ENCODE measurements at regions not wholly inside any gene's neighbourhood (a gene's known extent, or its start where the extent isn't known, plus 50 kb on each side); places are given as distances from the start of the nearest gene placed in this dataset.

DNA sequence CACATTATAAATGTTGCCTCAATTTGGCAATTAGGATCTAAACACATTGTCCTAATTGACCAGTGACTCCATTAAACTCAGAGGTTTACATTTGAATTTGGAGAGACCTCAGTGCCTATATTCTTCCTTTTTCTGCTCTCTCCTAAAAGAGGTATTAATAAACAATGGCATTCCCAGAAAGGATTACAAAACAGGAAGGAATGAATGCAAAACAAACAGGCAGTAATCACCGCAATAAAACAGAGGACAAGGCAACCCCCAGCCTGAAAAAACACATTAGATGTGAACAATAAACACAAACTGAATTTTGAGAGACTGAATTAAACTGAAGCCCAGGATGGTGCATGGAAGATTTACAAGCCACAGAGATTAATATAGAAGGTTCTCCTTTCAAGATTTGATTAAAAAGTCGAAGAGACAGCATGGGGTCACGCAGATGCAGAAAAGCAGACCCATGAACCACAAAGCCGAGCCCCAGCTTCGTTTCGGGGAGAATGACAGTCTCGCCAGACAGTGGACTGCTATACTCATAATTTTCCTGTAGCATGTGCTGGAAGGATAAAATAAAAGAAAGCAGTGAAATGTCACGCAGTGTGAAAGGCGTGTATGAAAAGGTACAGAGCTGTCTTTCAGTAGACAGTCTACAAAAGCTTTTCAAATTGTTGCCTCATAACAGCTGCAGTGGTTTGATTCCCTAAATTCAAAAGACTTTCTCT is 503.0 kb downstream of the LIG4 start:
- H3K4me3 ChIP-seq: no peak overlapping the region
- no peaks in the 10 kb centered on the region for H3K4me1 ChIP-seq
- no peaks in the 10 kb centered on the region for H3K9me3 ChIP-seq
- H3K36me3 ChIP-seq: no peaks in the 10 kb centered on the region
- no peaks in the 10 kb centered on the region for H3K27me3 ChIP-seq
- DNase-seq: no peak
- intact Hi-C loops (cut with DNase I; ENCODE audit: low total_unique reads): no loop called here
- TF ChIP-seq, protein P1, sequence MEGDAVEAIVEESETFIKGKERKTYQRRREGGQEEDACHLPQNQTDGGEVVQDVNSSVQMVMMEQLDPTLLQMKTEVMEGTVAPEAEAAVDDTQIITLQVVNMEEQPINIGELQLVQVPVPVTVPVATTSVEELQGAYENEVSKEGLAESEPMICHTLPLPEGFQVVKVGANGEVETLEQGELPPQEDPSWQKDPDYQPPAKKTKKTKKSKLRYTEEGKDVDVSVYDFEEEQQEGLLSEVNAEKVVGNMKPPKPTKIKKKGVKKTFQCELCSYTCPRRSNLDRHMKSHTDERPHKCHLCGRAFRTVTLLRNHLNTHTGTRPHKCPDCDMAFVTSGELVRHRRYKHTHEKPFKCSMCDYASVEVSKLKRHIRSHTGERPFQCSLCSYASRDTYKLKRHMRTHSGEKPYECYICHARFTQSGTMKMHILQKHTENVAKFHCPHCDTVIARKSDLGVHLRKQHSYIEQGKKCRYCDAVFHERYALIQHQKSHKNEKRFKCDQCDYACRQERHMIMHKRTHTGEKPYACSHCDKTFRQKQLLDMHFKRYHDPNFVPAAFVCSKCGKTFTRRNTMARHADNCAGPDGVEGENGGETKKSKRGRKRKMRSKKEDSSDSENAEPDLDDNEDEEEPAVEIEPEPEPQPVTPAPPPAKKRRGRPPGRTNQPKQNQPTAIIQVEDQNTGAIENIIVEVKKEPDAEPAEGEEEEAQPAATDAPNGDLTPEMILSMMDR (IDR thresholded peaks at IDR 0.05): no peak
- TF ChIP-seq POLR2A (IDR thresholded peaks at IDR 0.05): no peak
- H3K27ac ChIP-seq: no peak overlapping the region

DNA sequence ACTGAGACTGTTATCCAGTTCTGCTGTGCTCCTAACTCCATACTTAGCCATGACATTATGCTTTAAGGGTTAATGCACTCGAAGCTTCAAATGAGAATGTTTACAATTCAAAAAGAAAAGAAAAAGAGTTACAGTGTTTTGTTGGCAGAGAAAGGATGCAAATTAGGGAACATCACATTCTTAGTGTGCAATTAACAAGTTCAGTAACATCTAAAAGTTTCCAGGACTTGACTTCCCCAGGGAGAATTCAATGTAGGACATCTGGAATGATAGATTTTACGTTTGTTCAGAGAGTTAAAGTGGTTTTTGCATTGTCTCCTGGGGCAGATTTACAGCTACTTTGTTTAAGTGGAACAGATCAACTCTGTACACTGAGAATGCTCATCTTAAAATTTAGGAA is 525.2 kb downstream of the LIG4 start:
- no peak for DNase-seq
- no peaks in the 10 kb centered on the region for H3K4me1 ChIP-seq
- H3K36me3 ChIP-seq: no peaks in the 10 kb centered on the region
- no peaks in the 10 kb centered on the region for H3K9me3 ChIP-seq
- H3K27me3 ChIP-seq: no peaks in the 10 kb centered on the region
- TF ChIP-seq, protein P1 (IDR thresholded peaks at IDR 0.05): no peak
- no peak for TF ChIP-seq POLR2A (IDR thresholded peaks at IDR 0.05)
- no peak overlapping the region for H3K4me3 ChIP-seq
- no peak overlapping the region for H3K27ac ChIP-seq
- intact Hi-C loops (cut with DNase I; ENCODE audit: low total_unique reads): no loop called here

DNA sequence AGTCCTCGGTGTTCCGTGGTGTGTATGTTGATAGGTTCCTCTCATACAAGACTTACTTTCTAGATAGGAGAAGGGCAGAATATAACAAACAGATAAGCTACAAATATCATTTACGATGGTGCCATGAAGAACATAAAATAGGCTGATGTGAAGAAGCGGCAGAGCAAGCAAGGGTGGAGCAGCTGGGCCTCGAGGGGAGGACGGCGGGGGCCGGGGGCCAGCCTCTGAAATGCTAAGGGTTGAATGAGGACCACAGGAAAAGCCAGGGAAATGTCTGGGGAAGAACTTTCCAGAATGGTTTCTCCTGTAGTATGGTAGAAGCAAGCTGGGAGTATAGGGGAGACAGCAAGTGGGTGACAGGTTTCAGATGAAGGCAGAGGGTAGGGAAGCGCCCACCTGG is 529.5 kb downstream of the LIG4 start:
- H3K9me3 ChIP-seq: no peaks in the 10 kb centered on the region
- intact Hi-C loops (cut with DNase I; ENCODE audit: low total_unique reads): no loop called here
- H3K36me3 ChIP-seq: no peaks in the 10 kb centered on the region
- TF ChIP-seq, protein P1 (IDR thresholded peaks at IDR 0.05): no peak
- TF ChIP-seq POLR2A (IDR thresholded peaks at IDR 0.05): no peak
- no peaks in the 10 kb centered on the region for H3K4me1 ChIP-seq
- H3K27me3 ChIP-seq: no peaks in the 10 kb centered on the region
- no peak overlapping the region for H3K4me3 ChIP-seq
- no peak for DNase-seq
- H3K27ac ChIP-seq: no peak overlapping the region

DNA sequence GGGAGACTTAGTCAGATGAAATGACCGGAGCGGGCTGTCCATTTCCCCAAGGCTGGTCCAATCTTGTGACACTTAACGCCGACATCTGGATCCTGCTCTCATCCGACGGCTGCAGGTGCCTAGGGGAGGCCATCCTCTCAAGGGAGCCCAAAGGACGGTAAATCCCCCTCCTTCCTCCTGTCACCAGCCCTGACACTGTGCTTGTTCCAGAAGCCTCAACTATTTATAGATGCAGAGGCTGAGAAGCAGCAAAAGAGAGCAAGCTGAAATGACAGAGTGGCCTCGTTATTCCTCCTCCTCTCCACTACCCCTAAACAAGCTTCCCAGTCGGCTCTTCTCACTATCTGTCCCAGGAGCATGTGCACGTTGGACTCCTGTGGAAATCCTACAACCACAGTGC is 533.7 kb downstream of the LIG4 start:
- intact Hi-C loops (cut with DNase I; ENCODE audit: low total_unique reads): no loop called here
- TF ChIP-seq POLR2A (IDR thresholded peaks at IDR 0.05): no peak
- TF ChIP-seq, protein P1 (IDR thresholded peaks at IDR 0.05): no peak
- H3K27me3 ChIP-seq: no peaks in the 10 kb centered on the region
- DNase-seq: no peak
- H3K4me3 ChIP-seq: no peak overlapping the region
- no peak overlapping the region for H3K27ac ChIP-seq
- no peaks in the 10 kb centered on the region for H3K4me1 ChIP-seq
- no peaks in the 10 kb centered on the region for H3K9me3 ChIP-seq
- no peaks in the 10 kb centered on the region for H3K36me3 ChIP-seq

DNA sequence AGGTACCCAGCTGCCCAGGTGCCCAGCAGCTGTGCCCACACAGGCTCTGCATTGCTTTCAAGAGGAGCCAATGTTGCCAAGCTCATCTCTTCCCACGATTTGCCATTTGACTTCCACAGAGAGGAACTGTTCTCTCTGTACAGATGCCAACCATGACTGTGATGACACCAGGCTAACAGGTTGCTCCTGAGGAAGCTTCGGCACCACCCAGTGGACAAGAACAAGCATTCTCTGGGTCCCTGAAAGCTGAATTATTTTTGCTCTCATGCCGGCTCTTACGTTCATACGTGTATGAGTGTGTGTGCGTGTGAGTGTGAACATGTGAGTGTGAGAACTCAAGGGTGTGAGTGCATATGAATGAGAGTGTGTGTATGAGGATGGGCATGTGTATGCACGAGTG is 535.2 kb downstream of the LIG4 start:
- H3K36me3 ChIP-seq: no peaks in the 10 kb centered on the region
- H3K27ac ChIP-seq: no peak overlapping the region
- H3K27me3 ChIP-seq: no peaks in the 10 kb centered on the region
- DNase-seq: no peak
- intact Hi-C loops (cut with DNase I; ENCODE audit: low total_unique reads): no loop called here
- H3K4me1 ChIP-seq: no peaks in the 10 kb centered on the region
- no peak overlapping the region for H3K4me3 ChIP-seq
- H3K9me3 ChIP-seq: no peaks in the 10 kb centered on the region
- TF ChIP-seq, protein P1 (IDR thresholded peaks at IDR 0.05): no peak
- no peak for TF ChIP-seq POLR2A (IDR thresholded peaks at IDR 0.05)
